ENCODE measurements at regions not wholly inside any gene's neighbourhood (a gene's known extent, or its start where the extent isn't known, plus 50 kb on each side); places are given as distances from the start of the nearest gene placed in this dataset.

DNA sequence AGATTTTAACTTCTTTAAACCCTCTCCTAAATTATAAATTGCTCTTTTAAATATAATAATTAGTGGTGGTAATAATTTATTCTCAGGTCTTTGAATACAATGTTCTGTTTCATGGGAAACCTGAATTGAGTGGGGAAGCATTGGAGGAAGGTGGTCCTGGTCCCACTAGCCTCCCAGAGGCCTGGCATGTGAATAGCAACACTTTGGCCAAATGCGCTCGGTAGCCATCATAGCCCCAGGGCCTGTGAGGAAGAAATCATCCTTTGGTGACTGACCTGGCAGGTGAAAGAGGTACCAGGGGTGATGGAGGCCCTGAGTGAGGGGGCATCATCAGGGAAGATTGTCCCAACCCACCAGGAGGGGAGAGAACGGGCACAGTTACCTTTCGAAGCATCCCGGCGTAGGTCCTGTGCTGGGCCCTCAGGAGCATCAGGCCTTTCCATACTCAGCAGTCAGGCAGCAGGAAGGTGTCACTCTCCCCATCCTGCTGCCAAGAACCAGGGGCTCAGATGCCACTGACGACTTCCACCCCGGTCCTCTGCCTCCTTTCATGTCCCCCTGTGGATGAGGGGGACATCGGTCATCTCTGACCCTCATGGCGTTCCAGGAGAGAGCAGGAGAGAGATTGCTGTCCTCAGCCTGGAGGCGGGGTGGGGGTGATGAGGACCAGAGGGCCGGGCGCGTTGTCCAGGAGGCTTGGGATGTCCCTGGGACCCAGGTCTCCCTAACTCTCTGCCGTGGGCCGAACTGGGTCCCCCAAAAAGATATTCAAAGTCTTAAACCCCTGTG lies 78.6 kb upstream of the HPCAL1 start:
- intact Hi-C loops (cut with DNase I), result no loop called here
- TF ChIP-seq, protein P1, sequence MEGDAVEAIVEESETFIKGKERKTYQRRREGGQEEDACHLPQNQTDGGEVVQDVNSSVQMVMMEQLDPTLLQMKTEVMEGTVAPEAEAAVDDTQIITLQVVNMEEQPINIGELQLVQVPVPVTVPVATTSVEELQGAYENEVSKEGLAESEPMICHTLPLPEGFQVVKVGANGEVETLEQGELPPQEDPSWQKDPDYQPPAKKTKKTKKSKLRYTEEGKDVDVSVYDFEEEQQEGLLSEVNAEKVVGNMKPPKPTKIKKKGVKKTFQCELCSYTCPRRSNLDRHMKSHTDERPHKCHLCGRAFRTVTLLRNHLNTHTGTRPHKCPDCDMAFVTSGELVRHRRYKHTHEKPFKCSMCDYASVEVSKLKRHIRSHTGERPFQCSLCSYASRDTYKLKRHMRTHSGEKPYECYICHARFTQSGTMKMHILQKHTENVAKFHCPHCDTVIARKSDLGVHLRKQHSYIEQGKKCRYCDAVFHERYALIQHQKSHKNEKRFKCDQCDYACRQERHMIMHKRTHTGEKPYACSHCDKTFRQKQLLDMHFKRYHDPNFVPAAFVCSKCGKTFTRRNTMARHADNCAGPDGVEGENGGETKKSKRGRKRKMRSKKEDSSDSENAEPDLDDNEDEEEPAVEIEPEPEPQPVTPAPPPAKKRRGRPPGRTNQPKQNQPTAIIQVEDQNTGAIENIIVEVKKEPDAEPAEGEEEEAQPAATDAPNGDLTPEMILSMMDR (IDR thresholded peaks at IDR 0.05), result no peak
- TF ChIP-seq EP300 (IDR thresholded peaks at IDR 0.05), result no peak
- TF ChIP-seq POLR2A (IDR thresholded peaks at IDR 0.05), result no peak
- H3K27ac ChIP-seq, result no peak overlapping the region
- WGBS, 3 donors, result 94 to 95% (median 95%) methylated on average over 16 of the region's 16 CpGs
- peaks cover 2% of the 10 kb centered on the region for H3K4me1 ChIP-seq (ENCODE audit: insufficient read depth)
- no peaks in the 10 kb centered on the region for H3K9me3 ChIP-seq
- H3K27me3 ChIP-seq, result no peaks in the 10 kb centered on the region
- peak in 1 of 5 donors; percentile 12 for DNase-seq
- no peak overlapping the region for H3K4me3 ChIP-seq
- H3K36me3 ChIP-seq, result no peaks in the 10 kb centered on the region

DNA sequence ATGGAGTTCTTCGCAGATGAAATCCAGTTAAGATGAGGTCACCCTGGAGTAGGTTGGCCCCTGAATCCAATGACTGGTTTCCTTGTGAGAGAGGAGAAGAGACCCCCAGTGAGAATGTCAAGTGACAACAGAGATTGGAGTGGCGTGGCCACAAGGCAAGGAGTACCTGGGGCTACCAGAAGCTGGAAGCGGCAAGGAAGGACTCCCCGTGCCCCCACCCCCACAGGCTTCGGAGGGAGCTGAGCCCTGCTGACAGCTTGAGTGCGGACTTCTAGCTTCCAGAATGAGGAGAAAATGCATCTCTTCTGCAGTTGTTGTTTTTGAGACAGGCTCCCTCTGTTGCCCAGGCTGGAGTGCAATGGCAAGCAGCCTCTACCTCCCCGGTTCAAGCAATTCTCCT lies 78.0 kb upstream of the HPCAL1 start:
- TF ChIP-seq, protein P1 (IDR thresholded peaks at IDR 0.05), result no peak
- no peak for TF ChIP-seq EP300 (IDR thresholded peaks at IDR 0.05)
- no peak for TF ChIP-seq POLR2A (IDR thresholded peaks at IDR 0.05)
- 94 to 97% (median 96%) methylated on average over 7 of the region's 7 CpGs for WGBS, 3 donors

DNA sequence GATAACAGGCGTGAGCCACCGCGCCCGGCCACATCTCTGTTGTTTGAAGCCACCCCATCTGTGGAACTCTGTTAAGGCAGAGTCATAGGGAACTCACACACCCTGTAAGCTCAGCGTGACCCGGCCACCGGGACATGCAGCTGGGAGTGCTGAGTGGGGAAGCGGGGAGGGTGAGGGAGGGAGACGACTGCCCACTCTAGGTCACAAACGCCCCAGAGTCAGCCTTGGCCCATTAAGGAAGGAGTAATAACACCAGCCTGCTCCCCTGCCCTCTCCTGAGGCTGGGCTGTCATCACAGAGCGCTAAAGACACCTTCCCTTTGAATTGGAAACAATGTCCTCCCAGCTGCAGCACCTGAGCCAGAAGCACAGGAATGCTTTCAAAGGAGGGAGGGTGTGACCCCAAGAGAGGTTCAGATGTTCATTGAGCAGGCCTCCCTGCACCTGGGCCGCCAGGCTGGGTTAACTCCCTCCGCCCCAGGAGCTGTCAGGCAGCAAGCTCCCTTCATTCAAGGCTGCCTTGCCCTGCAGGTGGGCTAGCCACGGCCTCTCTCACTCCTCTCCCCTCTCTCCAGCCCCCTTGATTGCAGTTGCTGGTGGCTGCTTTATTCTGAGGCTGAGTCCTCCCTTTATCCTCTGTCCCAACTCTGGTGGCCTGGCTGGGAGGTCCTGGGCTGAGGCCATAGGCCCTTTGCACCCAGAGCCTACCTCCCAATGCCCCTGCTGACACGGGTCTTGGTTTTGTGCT lies 77.2 kb upstream of the HPCAL1 start:
- intact Hi-C loops (cut with DNase I), result no loop called here
- Histone ChIP-seq H3K27ac (no peak overlapping the region), H3K27me3 (no peaks in the 10 kb centered on the region), H3K36me3 (no peaks in the 10 kb centered on the region), H3K9me3 (no peaks in the 10 kb centered on the region), H3K4me3 (no peak overlapping the region), H3K4me1 (ENCODE audit: insufficient read depth) (peaks cover 2% of the 10 kb centered on the region)
- DNase-seq, result peak in 3 of 5 donors; percentile 2 to 25 (median 7)
- WGBS, 3 donors, result 74 to 87% (median 79%) methylated on average over 15 of the region's 15 CpGs
- no peak for TF ChIP-seq EP300 (IDR thresholded peaks at IDR 0.05)
- TF ChIP-seq, protein P1 (IDR thresholded peaks at IDR 0.05), result no peak

More for the DNA sequence above, 78.0 kb upstream of the HPCAL1 start:
- no peaks in the 10 kb centered on the region for H3K27me3 ChIP-seq
- no peak overlapping the region for H3K4me3 ChIP-seq
- peaks cover 2% of the 10 kb centered on the region for H3K4me1 ChIP-seq (ENCODE audit: insufficient read depth)
- DNase-seq, result peak in 1 of 5 donors; percentile 11
- intact Hi-C loops (cut with DNase I), result no loop called here
- no peaks in the 10 kb centered on the region for H3K36me3 ChIP-seq
- no peaks in the 10 kb centered on the region for H3K9me3 ChIP-seq
- no peak overlapping the region for H3K27ac ChIP-seq

DNA sequence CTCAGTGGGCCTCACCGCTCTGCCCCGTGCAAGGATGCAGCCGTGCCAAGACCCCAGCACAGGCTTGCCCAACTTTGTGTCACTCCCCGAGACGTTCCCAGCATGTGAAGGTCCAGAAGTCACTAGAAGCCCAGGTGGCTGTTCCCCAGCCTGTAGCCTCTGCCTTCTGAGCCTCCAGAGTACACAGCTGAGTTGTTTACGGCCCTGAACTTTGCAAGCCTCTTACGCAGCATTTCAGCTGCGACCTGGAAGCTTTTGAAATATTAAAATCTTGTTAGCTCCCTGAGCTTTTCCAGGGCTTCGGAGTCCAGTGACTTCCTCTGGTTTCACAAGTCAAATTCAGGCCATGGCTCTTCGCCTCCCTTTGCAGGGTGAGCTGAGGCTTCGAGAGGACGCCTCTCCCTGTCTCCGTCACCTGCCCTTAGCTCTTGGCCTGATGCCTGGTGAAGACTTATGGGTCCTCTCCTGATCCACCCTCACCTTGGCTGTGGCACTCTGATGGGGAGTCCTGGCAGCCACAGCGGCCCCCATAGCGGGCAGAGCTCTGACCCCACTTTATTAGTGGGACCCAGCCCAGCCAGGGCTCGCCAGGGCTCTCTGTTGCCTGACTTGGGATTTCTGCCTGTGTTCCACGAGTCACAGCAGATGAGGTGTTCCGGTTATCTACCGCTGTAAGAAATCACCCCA lies 76.5 kb upstream of the HPCAL1 start:
- intact Hi-C loops (cut with DNase I), result no loop called here
- H3K27me3 ChIP-seq, result no peaks in the 10 kb centered on the region
- H3K4me3 ChIP-seq, result no peak overlapping the region
- H3K27ac ChIP-seq, result no peak overlapping the region
- H3K36me3 ChIP-seq, result no peaks in the 10 kb centered on the region
- TF ChIP-seq EP300 (IDR thresholded peaks at IDR 0.05) (no peak), POLR2A (IDR thresholded peaks at IDR 0.05) (no peak)
- TF ChIP-seq, protein P1 (IDR thresholded peaks at IDR 0.05), result no peak
- no peaks in the 10 kb centered on the region for H3K9me3 ChIP-seq
- peaks cover 2% of the 10 kb centered on the region for H3K4me1 ChIP-seq (ENCODE audit: insufficient read depth)
- DNase-seq, result peak in 3 of 5 donors; percentile 5 to 30 (median 6)
- 78 to 86% (median 82%) methylated on average over 19 of the region's 19 CpGs for WGBS, 3 donors

Data from ovary (tissue), 7 donors.